ENCODE measurements at regions not wholly inside any gene's neighbourhood (a gene's known extent, or its start where the extent isn't known, plus 50 kb on each side); places are given as distances from the start of the nearest gene placed in this dataset.

DNA sequence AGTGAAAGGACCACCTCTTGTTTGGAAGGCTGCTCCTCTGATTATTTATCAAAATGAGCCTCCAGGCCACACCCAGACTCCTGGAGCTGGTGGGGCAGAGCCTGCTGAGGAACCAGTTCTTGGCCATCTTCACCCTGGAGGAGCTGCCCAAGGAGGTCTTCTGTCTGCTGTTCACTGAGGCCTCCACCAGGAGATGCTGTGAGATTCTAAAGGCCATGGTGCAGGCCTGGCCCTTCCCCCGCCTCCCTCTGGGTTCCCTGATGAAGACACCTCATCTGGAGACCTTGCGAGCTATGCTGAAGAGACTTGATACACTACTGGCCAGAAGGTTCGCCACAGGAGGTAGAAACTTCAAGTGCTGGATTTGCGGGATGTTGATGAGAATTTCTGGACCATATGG lies 61.7 kb upstream of the GJA8 start:
- BruUV-seq (replicated peaks), result no TSS peak
- no peaks in the 10 kb centered on the region for H3K27me3 Mint-ChIP-seq (ENCODE audit: unreplicated experiment)
- DNase-seq, result no peak
- no peaks in the 10 kb centered on the region for H3K36me3 Mint-ChIP-seq (ENCODE audit: insufficient read depth, unreplicated experiment)
- no peaks in the 10 kb centered on the region for H3K9me3 Mint-ChIP-seq (ENCODE audit: low read depth, unreplicated experiment)
- no peak overlapping the region for H3K27ac Mint-ChIP-seq (ENCODE audit: unreplicated experiment)
- TF ChIP-seq, protein P1, sequence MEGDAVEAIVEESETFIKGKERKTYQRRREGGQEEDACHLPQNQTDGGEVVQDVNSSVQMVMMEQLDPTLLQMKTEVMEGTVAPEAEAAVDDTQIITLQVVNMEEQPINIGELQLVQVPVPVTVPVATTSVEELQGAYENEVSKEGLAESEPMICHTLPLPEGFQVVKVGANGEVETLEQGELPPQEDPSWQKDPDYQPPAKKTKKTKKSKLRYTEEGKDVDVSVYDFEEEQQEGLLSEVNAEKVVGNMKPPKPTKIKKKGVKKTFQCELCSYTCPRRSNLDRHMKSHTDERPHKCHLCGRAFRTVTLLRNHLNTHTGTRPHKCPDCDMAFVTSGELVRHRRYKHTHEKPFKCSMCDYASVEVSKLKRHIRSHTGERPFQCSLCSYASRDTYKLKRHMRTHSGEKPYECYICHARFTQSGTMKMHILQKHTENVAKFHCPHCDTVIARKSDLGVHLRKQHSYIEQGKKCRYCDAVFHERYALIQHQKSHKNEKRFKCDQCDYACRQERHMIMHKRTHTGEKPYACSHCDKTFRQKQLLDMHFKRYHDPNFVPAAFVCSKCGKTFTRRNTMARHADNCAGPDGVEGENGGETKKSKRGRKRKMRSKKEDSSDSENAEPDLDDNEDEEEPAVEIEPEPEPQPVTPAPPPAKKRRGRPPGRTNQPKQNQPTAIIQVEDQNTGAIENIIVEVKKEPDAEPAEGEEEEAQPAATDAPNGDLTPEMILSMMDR (IDR thresholded peaks at IDR 0.05; ENCODE audit: unreplicated experiment), result no peak
- intact Hi-C loops (cut with micrococcal nuclease; ENCODE audit: unreplicated experiment), result no loop called here
- CTCF ChIA-PET, result no interaction called here
- no peak overlapping the region for H3K4me3 Mint-ChIP-seq (ENCODE audit: low read depth, unreplicated experiment)
- H3K4me1 Mint-ChIP-seq (ENCODE audit: low read depth, unreplicated experiment), result peaks cover 9% of the 10 kb centered on the region

GRCh38 chr1:147842578-147842977 lies 60.0 kb upstream of the GJA8 start:
- no peak overlapping the region for H3K4me3 Mint-ChIP-seq (ENCODE audit: low read depth, unreplicated experiment)
- TF ChIP-seq, protein P1 (IDR thresholded peaks at IDR 0.05; ENCODE audit: unreplicated experiment), result no peak
- no peaks in the 10 kb centered on the region for H3K9me3 Mint-ChIP-seq (ENCODE audit: low read depth, unreplicated experiment)
- peaks cover under 1% of the 10 kb centered on the region for H3K4me1 Mint-ChIP-seq (ENCODE audit: low read depth, unreplicated experiment)
- CTCF ChIA-PET, result no interaction called here
- H3K36me3 Mint-ChIP-seq (ENCODE audit: insufficient read depth, unreplicated experiment), result no peaks in the 10 kb centered on the region
- BruUV-seq (replicated peaks), result no TSS peak
- no peak for DNase-seq
- no peaks in the 10 kb centered on the region for H3K27me3 Mint-ChIP-seq (ENCODE audit: unreplicated experiment)
- no peak overlapping the region for H3K27ac Mint-ChIP-seq (ENCODE audit: unreplicated experiment)
- intact Hi-C loops (cut with micrococcal nuclease; ENCODE audit: unreplicated experiment), result no loop called here

GRCh38 chr1:147843486-147843885 lies 59.1 kb upstream of the GJA8 start:
- no peak overlapping the region for H3K27ac Mint-ChIP-seq (ENCODE audit: unreplicated experiment)
- no peaks in the 10 kb centered on the region for H3K27me3 Mint-ChIP-seq (ENCODE audit: unreplicated experiment)
- H3K9me3 Mint-ChIP-seq (ENCODE audit: low read depth, unreplicated experiment), result no peaks in the 10 kb centered on the region
- CTCF ChIA-PET, result no interaction called here
- intact Hi-C loops (cut with micrococcal nuclease; ENCODE audit: unreplicated experiment), result no loop called here
- H3K36me3 Mint-ChIP-seq (ENCODE audit: insufficient read depth, unreplicated experiment), result no peaks in the 10 kb centered on the region
- TF ChIP-seq, protein P1 (IDR thresholded peaks at IDR 0.05; ENCODE audit: unreplicated experiment), result no peak
- DNase-seq, result no peak
- H3K4me3 Mint-ChIP-seq (ENCODE audit: low read depth, unreplicated experiment), result no peak overlapping the region
- H3K4me1 Mint-ChIP-seq (ENCODE audit: low read depth, unreplicated experiment), result peaks cover 9% of the 10 kb centered on the region
- no TSS peak for BruUV-seq (replicated peaks)

- CTCF ChIA-PET, result no interaction called here
- Mint-ChIP-seq H3K4me3 (ENCODE audit: low read depth, unreplicated experiment) (no peak overlapping the region), H3K9me3 (ENCODE audit: low read depth, unreplicated experiment) (no peaks in the 10 kb centered on the region), H3K27me3 (ENCODE audit: unreplicated experiment) (no peaks in the 10 kb centered on the region), H3K4me1 (ENCODE audit: low read depth, unreplicated experiment) (peaks cover 22% of the 10 kb centered on the region), H3K27ac (ENCODE audit: unreplicated experiment) (no peak overlapping the region), H3K36me3 (ENCODE audit: insufficient read depth, unreplicated experiment) (no peaks in the 10 kb centered on the region)
- TF ChIP-seq, protein P1 (IDR thresholded peaks at IDR 0.05; ENCODE audit: unreplicated experiment), result no peak
- DNase-seq, result no peak
- intact Hi-C loops (cut with micrococcal nuclease; ENCODE audit: unreplicated experiment), result no loop called here
- BruUV-seq (replicated peaks), result no TSS peak
These were observed 54.8 kb upstream of the GJA8 start for GRCh38 chr1:147847831-147848230.

Measured in Calu3 (cell line).